ENCODE measurements at regions not wholly inside any gene's neighbourhood (a gene's known extent, or its start where the extent isn't known, plus 50 kb on each side); places are given as distances from the start of the nearest gene placed in this dataset.

GRCh38 chr10:85151506-85151905 lies 823.1 kb downstream of the CCSER2 start:
- no peak for TF ChIP-seq CTCF (IDR thresholded peaks at IDR 0.05)
- no peak for TF ChIP-seq POLR2A (IDR thresholded peaks at IDR 0.05)
- TF ChIP-seq EP300 (IDR thresholded peaks at IDR 0.05): no peak
- no peak for TF ChIP-seq POLR2AphosphoS5 (IDR thresholded peaks at IDR 0.05)
